HCT116 (cell line): ENCODE measurements at regions not wholly inside any gene's neighbourhood (a gene's known extent, or its start where the extent isn't known, plus 50 kb on each side); places are given as distances from the start of the nearest gene placed in this dataset.

ENCODE experiments used
- ATAC-seq: fragments of 200-7000 bp; cut with Tn5 transposase; 2 replicates; pipeline ENCODE4 v1.9.1; 2020; ENCODE audit warnings: mild to moderate bottlenecking, moderate library complexity
- BruUV-seq: library from RNA; stranded (reverse); fragments of 400-500 nt; replicated peaks from 2 replicates; lab custom pipeline; 2021; lab: Mats Ljungman, UMichigan
- CTCF ChIA-PET: fragments of 300-600 bp; sonication (Branson Sonifier 250); formaldehyde crosslinking; loops from one replicate; lab custom pipeline; 2021; ENCODE audit warnings: antibody characterized with exemption; lab: Charles Lee
- POLR2A ChIA-PET: fragments of 300-600, 350-600 bp; sonication (Branson Sonifier 250); formaldehyde crosslinking; loops from one replicate; lab custom pipeline; 2021; ENCODE audit warnings: antibody characterized with exemption; lab: Charles Lee
- RAD21 ChIA-PET, 2 experiments: fragments of 300-600 bp; sonication (Branson Sonifier 250); formaldehyde crosslinking; loops; one replicate each; lab custom pipeline; 2023; ENCODE audit warnings: low total read pairs in 2 of 2; ENCODE audit not compliant: uncharacterized antibody in 2 of 2, unreplicated experiment in 2 of 2, low non-redundant PET in 1 of 2; lab: Charles Lee
- DNase-seq: peaks from one replicate; pipeline ENCODE4 v3.0.0-alpha.2; 2010; ENCODE audit warnings: low read depth, low spot score
- H2AFZ ChIP-seq: fragments of 200-600 bp; shearing (Covaris generic), sonication (generic); 2 replicates; pipeline ENCODE4 v1.6.1; 2017; ENCODE audit warnings: low read depth, mixed run types, mixed read lengths, antibody characterized with exemption, low read length; ENCODE audit not compliant: poor library complexity, severe bottlenecking
- H3K27ac ChIP-seq: 2 replicates; pipeline ENCODE4 v1.5.1; 2012; ENCODE audit warnings: low read depth, low read length
- H3K27me3 ChIP-seq: fragments of 200-600 bp; sonication (generic); 2 replicates; pipeline ENCODE4 v1.6.1; 2016; ENCODE audit warnings: mixed run types, low read length, mixed read lengths; ENCODE audit not compliant: insufficient read depth
- H3K36me3 ChIP-seq, 2 experiments: fragments of 200-500 bp in 1 of 2; fragments of 200-600 bp in 1 of 2; sonication (Bioruptor generic) in 1 of 2; sonication (generic) in 1 of 2; 2 replicates each; pipeline versions ENCODE4 v1.5.1 to v1.6.1; 2014 to 2016; ENCODE audit warnings: low read length in 2 of 2, inconsistent platforms in 1 of 2, mixed read lengths in 1 of 2, mixed run types in 1 of 2; ENCODE audit not compliant: insufficient read depth in 2 of 2, control insufficient read depth in 1 of 2
- H3K4me1 ChIP-seq, 2 experiments: fragments of 200-600 bp in 1 of 2; sonication (generic) in 1 of 2; 2 replicates each; pipeline versions ENCODE4 v1.5.1 to v1.6.1; 2012 to 2017; ENCODE audit warnings: low read length in 2 of 2, inconsistent platforms in 1 of 2, mild to moderate bottlenecking in 1 of 2, mixed read lengths in 1 of 2, mixed run types in 1 of 2, moderate library complexity in 1 of 2; ENCODE audit not compliant: insufficient read depth in 2 of 2, control insufficient read depth in 1 of 2
- H3K4me2 ChIP-seq: fragments of 200-600 bp; sonication (generic); 2 replicates; pipeline ENCODE4 v1.6.1; 2017; ENCODE audit warnings: mixed run types, low read length, mixed read lengths
- H3K4me3 ChIP-seq, 2 experiments: fragments of 200-600 bp in 1 of 2; sonication (generic) in 1 of 2; replicated peaks in 1 of 2; 2 replicates each; pipeline ENCODE4 v1.5.1; 2011 to 2016; ENCODE audit warnings: low read length in 2 of 2, control low read depth in 1 of 2, low read depth in 1 of 2, mild to moderate bottlenecking in 1 of 2, mixed read lengths in 1 of 2, mixed run types in 1 of 2
- H3K79me2 ChIP-seq: fragments of 200-600 bp; sonication (generic); 2 replicates; pipeline ENCODE4 v1.6.1; 2017; ENCODE audit warnings: mild to moderate bottlenecking, mixed run types, low read length, moderate library complexity, mixed read lengths; ENCODE audit not compliant: insufficient read depth
- H3K9ac ChIP-seq: fragments of 200-600 bp; sonication (generic); 2 replicates; pipeline ENCODE4 v1.6.1; 2016; ENCODE audit warnings: low read length, mixed read lengths
- H3K9me2 ChIP-seq: fragments of 200-600 bp; sonication (generic), shearing (Covaris generic); 2 replicates; pipeline ENCODE4 v1.6.1; 2017; ENCODE audit warnings: mixed run types, mild to moderate bottlenecking, moderate library complexity; ENCODE audit not compliant: insufficient read depth
- H3K9me3 ChIP-seq, 2 experiments: fragments of 200-500 bp in 1 of 2; fragments of 200-600 bp in 1 of 2; sonication (Bioruptor generic) in 1 of 2; sonication (generic) in 1 of 2; 2 replicates each; pipeline ENCODE4 v1.6.1; 2014 to 2017; ENCODE audit warnings: low read length in 2 of 2, mixed read lengths in 2 of 2, inconsistent platforms in 1 of 2, low read depth in 1 of 2, mild to moderate bottlenecking in 1 of 2, mixed run types in 1 of 2, moderate library complexity in 1 of 2; ENCODE audit not compliant: control insufficient read depth in 1 of 2, insufficient read depth in 1 of 2
- H4K20me1 ChIP-seq: fragments of 200-600 bp; sonication (generic), shearing (Covaris generic); 2 replicates; pipeline ENCODE4 v1.6.1; 2017; ENCODE audit warnings: mixed run types, mild to moderate bottlenecking, moderate library complexity; ENCODE audit not compliant: insufficient read depth
- CEBPB ChIP-seq: IDR thresholded peaks from 2 replicates; pipeline ENCODE4 v1.6.1; 2012; ENCODE audit warnings: low read depth
- ELF1 ChIP-seq: IDR thresholded peaks from 2 replicates; pipeline ENCODE4 v1.6.1; 2012; ENCODE audit warnings: low read depth, borderline replicate concordance
- EZH2phosphoT487 ChIP-seq: fragments of 200-600 bp; IDR thresholded peaks from 2 replicates; pipeline ENCODE4 v1.6.1; 2018; ENCODE audit warnings: antibody characterized with exemption, borderline replicate concordance
- JUND ChIP-seq: IDR thresholded peaks from 2 replicates; pipeline ENCODE4 v1.6.1; 2012
- POLR2A ChIP-seq: IDR thresholded peaks from 2 replicates; pipeline ENCODE4 v1.7.0; 2011; ENCODE audit warnings: borderline replicate concordance; ENCODE audit not compliant: insufficient read depth, insufficient read length; ENCODE audit errors: extremely low read depth
- POLR2AphosphoS5 ChIP-seq: IDR thresholded peaks from 2 replicates; pipeline ENCODE4 v1.6.1; 2011; ENCODE audit warnings: mild to moderate bottlenecking, low read depth, low read length, moderate library complexity
- SIN3A ChIP-seq: IDR thresholded peaks from 2 replicates; pipeline ENCODE4 v1.6.1; 2012; ENCODE audit warnings: low read depth
- ZNF274 ChIP-seq: fragments of 200-500 bp; sonication (Bioruptor generic); IDR thresholded peaks from 2 replicates; pipeline ENCODE4 v1.6.1; 2014; ENCODE audit warnings: mild to moderate bottlenecking, low read depth, low read length, inconsistent platforms
- intact Hi-C: fragments of 100-400 bp; cut with micrococcal nuclease; formaldehyde crosslinking; loops from 2 replicates; pipeline ENCODE4 v1.10.0; 2022
- TF ChIP-seq, protein P1 (sequence below): IDR thresholded peaks from 2 replicates; pipeline ENCODE4 v1.6.1; 2012; ENCODE audit warnings: low read depth
- TF ChIP-seq, protein P2 (sequence below): IDR thresholded peaks from 2 replicates; pipeline ENCODE4 v1.6.1; 2011; ENCODE audit warnings: mild to moderate bottlenecking, low read length, moderate library complexity; ENCODE audit not compliant: insufficient replicate concordance; ENCODE audit errors: extremely low read depth
- TF ChIP-seq, protein P3 (sequence below): IDR thresholded peaks from 2 replicates; pipeline ENCODE4 v1.6.1; 2012
- TF ChIP-seq, protein P4 (sequence below), 3 experiments: fragments of 200-600 bp in 1 of 3; sonication (generic) in 1 of 3; IDR thresholded peaks in 2 of 3; conservative IDR thresholded peaks in 1 of 3; 2 replicates each; pipeline ENCODE4 v1.5.1; 2012 to 2017; ENCODE audit warnings: low read depth in 2 of 3, low read length in 2 of 3, antibody characterized with exemption in 1 of 3, borderline replicate concordance in 1 of 3, control low read depth in 1 of 3, mild to moderate bottlenecking in 1 of 3, mixed read lengths in 1 of 3, mixed run types in 1 of 3, moderate library complexity in 1 of 3; ENCODE audit not compliant: insufficient read depth in 1 of 3

DNA sequence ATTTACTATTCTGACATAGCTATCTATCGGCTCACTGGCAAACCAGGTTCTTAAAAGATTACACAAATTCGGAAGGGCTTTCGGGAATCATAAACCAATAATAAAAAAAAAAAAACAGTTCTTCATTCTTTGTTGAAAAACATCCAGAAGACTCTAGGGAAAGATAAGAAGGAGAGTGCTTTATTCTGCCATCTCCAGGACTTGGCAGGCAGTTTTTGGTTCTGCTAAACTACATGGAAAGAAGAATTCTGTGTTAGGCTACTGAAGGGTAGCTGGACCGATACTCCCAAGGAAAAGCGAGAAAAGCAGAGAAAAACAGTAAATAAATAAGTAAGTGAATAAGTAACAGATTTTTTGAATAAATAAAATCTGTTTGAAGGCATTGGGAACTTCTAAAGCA is 423.5 kb upstream of the KLF6 start:
- Histone ChIP-seq H3K27me3 (no peaks in the 10 kb centered on the region), H3K4me1 (no peaks in the 10 kb centered on the region), H3K79me2 (no peaks in the 10 kb centered on the region), H2AFZ (no peak overlapping the region), H3K9ac (no peak overlapping the region), H3K27ac (no peak overlapping the region), H3K4me2 (no peak overlapping the region), H3K36me3 (no peaks in the 10 kb centered on the region), H4K20me1 (no peaks in the 10 kb centered on the region), H3K4me3 (no peak overlapping the region), H3K9me2 (no peaks in the 10 kb centered on the region), H3K9me3 (no peaks in the 10 kb centered on the region)
- TF ChIP-seq, protein P1, sequence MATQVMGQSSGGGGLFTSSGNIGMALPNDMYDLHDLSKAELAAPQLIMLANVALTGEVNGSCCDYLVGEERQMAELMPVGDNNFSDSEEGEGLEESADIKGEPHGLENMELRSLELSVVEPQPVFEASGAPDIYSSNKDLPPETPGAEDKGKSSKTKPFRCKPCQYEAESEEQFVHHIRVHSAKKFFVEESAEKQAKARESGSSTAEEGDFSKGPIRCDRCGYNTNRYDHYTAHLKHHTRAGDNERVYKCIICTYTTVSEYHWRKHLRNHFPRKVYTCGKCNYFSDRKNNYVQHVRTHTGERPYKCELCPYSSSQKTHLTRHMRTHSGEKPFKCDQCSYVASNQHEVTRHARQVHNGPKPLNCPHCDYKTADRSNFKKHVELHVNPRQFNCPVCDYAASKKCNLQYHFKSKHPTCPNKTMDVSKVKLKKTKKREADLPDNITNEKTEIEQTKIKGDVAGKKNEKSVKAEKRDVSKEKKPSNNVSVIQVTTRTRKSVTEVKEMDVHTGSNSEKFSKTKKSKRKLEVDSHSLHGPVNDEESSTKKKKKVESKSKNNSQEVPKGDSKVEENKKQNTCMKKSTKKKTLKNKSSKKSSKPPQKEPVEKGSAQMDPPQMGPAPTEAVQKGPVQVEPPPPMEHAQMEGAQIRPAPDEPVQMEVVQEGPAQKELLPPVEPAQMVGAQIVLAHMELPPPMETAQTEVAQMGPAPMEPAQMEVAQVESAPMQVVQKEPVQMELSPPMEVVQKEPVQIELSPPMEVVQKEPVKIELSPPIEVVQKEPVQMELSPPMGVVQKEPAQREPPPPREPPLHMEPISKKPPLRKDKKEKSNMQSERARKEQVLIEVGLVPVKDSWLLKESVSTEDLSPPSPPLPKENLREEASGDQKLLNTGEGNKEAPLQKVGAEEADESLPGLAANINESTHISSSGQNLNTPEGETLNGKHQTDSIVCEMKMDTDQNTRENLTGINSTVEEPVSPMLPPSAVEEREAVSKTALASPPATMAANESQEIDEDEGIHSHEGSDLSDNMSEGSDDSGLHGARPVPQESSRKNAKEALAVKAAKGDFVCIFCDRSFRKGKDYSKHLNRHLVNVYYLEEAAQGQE: no peak
- no peak for TF ChIP-seq POLR2A
- TF ChIP-seq, protein P2, sequence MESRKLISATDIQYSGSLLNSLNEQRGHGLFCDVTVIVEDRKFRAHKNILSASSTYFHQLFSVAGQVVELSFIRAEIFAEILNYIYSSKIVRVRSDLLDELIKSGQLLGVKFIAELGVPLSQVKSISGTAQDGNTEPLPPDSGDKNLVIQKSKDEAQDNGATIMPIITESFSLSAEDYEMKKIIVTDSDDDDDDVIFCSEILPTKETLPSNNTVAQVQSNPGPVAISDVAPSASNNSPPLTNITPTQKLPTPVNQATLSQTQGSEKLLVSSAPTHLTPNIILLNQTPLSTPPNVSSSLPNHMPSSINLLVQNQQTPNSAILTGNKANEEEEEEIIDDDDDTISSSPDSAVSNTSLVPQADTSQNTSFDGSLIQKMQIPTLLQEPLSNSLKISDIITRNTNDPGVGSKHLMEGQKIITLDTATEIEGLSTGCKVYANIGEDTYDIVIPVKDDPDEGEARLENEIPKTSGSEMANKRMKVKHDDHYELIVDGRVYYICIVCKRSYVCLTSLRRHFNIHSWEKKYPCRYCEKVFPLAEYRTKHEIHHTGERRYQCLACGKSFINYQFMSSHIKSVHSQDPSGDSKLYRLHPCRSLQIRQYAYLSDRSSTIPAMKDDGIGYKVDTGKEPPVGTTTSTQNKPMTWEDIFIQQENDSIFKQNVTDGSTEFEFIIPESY: no peak
- no peak for TF ChIP-seq ELF1
- TF ChIP-seq SIN3A: no peak
- TF ChIP-seq ZNF274: no peak
- no peak for TF ChIP-seq POLR2AphosphoS5
- TF ChIP-seq, protein P3, sequence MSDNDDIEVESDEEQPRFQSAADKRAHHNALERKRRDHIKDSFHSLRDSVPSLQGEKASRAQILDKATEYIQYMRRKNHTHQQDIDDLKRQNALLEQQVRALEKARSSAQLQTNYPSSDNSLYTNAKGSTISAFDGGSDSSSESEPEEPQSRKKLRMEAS: no peak
- no peak for TF ChIP-seq JUND
- no peak for TF ChIP-seq CEBPB
- no peak for TF ChIP-seq EZH2phosphoT487
- TF ChIP-seq, protein P4, sequence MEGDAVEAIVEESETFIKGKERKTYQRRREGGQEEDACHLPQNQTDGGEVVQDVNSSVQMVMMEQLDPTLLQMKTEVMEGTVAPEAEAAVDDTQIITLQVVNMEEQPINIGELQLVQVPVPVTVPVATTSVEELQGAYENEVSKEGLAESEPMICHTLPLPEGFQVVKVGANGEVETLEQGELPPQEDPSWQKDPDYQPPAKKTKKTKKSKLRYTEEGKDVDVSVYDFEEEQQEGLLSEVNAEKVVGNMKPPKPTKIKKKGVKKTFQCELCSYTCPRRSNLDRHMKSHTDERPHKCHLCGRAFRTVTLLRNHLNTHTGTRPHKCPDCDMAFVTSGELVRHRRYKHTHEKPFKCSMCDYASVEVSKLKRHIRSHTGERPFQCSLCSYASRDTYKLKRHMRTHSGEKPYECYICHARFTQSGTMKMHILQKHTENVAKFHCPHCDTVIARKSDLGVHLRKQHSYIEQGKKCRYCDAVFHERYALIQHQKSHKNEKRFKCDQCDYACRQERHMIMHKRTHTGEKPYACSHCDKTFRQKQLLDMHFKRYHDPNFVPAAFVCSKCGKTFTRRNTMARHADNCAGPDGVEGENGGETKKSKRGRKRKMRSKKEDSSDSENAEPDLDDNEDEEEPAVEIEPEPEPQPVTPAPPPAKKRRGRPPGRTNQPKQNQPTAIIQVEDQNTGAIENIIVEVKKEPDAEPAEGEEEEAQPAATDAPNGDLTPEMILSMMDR (IDR thresholded peaks at IDR 0.05 in 2 of 3, conservative IDR thresholded peaks at IDR 0.05 in 1 of 3; ENCODE audit: borderline replicate concordance in 1 of 3, insufficient read depth in 1 of 3, low read depth in 2 of 3, low read length in 2 of 3): no peak
- BruUV-seq: no TSS peak
- ChIA-PET RAD21 (no interaction called here), CTCF (no interaction called here), POLR2A (interaction anchor here (0.7 kb wide), 1 partner anchor 533 kb away, joined by 3 read pairs; no protein-coding TSS in a partner anchor)
- ATAC-seq (no peak), DNase-seq (no peak)
- intact Hi-C loops: no loop called here
